Skin epidermis (tissue), 12 donors: ENCODE measurements at regions not wholly inside any gene's neighbourhood (a gene's known extent, or its start where the extent isn't known, plus 50 kb on each side); places are given as distances from the start of the nearest gene placed in this dataset.

Experiments
- H3K27ac ChIP-seq, 21 experiments: fragments of 200-600 bp; sonication (generic) in 11 of 21; one replicate each; pipeline ENCODE4 v1.5.0; 2020; ENCODE audit warnings: mild to moderate bottlenecking in 3 of 21, inconsistent platforms in 2 of 21, moderate library complexity in 2 of 21
- H3K4me3 ChIP-seq, 7 experiments: fragments of 200-600 bp; sonication (generic) in 2 of 7; one replicate each; pipeline ENCODE4 v1.5.0; 2020; ENCODE audit warnings: inconsistent platforms in 2 of 7, mild to moderate bottlenecking in 2 of 7, moderate library complexity in 1 of 7

DNA sequence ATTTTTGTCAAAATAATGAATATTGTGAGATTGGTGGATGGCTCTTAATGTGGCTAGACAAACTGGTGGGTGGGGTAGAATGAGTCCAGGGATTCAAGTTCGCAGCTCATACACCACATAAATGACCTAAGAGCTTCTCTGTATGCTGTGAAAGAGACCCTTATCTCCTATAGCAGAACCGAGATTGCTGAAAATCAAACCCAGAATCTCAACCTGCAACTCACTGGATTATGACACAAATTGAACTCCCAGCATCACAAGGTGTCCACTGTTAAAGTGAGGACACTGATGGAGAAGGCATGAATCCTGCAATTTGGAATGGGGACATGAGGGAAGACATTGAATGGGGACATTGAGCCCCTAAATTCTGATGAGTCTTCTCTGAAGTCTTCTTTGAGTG is 51.3 kb upstream of the CNKSR3 start:
- H3K27ac ChIP-seq = no peak overlapping the region
- H3K4me3 ChIP-seq = no peak overlapping the region

DNA sequence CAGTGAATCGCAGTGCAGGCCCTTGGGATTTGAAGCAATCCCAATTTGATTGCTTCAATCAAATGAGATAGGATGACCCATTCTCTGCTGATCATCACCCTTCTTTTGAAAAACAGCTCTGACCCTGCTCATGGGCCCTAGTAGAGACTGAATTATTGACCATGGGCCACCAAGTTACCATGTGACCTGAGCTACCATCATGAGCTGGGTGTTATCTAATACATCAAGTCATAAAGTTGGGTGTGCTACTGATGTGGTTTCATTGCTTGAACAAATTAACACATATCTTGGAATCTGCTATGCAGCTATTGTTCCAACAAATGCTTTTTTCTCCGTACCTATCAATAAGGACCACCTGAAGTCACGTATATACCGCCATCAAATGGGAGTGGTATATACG is 54.8 kb upstream of the CNKSR3 start:
- H3K27ac ChIP-seq = no peak overlapping the region
- H3K4me3 ChIP-seq = no peak overlapping the region

DNA sequence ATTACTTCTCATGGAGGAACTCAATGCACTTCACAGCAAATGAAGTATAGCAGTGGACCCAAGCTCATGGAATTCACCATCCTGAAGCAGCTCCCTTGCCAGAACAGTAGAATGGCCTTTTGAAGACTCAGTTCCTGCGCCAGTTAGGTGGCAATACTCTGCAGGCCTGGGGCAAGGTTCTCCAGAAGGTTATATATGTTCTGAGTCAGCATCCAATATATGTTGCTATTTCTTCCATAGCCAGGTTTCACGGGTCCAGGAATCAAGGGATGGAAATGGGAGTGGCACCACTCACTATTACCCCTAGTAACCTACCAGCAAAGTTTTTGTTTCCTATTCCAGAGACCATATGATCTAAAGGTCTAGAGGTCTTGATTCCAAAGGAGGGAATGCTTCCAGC is 56.4 kb upstream of the CNKSR3 start:
- Histone ChIP-seq H3K4me3 (no peak overlapping the region), H3K27ac (no peak overlapping the region)

DNA sequence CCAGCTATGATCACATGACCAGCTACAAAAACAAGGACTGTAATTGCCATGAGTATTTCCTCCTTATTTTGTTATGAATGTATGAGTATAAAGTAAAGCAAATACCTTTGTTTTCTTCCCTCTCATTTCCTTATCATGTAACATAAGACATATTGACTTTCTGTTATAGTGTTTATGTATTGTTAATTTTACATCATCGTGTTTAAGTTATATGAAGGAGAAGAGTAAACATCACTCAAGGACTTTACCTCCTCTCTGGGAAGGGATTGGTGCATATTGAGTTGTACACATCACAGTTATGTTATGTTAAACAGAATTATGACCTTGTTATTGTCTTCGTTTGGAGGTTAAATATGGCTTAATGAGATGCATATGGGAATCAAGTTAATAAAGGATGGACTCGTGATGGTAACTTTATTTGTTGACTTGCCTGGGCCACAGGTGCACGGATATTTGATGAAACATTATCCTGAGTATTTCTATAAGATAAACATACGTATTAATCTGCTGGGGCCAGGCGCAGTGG is 57.3 kb upstream of the CNKSR3 start:
- Histone ChIP-seq H3K4me3 (no peak overlapping the region), H3K27ac (no peak overlapping the region)

DNA sequence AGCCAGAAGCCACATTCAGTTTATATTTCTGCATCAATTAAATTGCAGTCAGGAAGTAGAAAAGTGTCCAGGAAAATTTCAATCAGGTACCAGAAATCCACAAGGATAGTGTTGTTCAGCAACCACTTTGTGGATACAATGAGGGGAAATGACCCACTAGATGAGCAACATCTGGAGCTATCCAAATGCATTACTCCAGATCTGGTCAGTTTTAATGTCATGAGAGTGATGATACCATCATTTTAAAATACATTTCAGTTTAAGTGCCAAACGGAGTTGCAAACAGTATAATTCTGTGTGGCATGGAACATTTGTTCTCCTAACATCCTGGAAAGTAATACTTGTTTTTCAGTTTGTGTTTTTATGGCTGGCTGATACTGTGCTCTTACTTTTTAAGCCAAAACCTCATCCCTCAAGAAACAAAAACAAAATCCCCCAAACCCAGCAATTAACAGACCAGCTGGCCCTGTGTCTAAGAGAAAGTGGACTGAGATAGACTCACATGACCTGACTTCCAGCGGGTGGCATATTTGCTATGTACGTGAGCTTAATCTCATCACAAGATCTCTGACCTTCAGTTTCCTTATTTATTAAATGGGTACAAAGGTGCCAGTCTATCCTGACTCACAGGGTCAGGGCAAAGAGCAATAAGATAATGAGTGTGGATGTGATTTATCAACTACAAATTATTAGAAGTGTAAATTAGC is 58.8 kb upstream of the CNKSR3 start:
- Histone ChIP-seq H3K4me3 (no peak overlapping the region), H3K27ac (no peak overlapping the region)

DNA sequence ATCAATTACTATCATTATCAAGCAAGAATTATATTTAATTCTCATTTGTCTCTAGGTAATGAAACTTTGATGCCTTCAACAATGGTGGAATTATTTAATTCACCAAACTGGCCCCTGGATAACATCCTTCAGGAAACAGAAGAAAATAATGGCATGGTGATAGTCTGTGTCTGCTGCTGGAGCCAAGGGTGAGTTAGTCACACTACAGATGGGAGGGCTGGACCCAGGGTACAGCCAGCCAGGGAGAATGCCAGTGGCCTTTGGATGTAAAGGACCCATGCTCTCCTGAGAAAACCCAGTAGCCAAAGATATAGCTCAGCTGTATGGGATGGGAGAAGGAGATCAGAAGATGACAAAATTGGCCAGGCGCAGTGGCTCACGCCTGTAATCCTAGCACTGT is 60.0 kb upstream of the CNKSR3 start:
- Histone ChIP-seq H3K27ac (no peak overlapping the region), H3K4me3 (no peak overlapping the region)

DNA sequence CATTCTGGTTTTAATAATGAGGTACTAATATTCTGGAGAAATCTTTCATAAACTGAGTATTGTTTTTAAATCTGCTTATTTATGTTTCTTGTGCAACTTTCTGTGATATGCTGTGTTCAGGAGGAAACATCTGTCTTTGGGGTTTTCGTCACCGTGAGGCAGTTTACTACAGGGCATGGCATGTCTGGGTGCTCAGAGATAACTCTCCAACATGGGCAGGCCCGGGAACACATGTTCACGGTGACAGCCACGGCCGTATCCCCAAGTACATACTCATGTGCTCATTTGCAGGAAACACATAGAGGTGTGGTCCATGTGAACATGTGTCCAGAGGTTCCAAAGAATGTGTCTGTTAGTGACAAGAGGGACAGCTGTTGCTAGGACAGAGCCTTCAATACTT is 62.1 kb upstream of the CNKSR3 start:
- Histone ChIP-seq H3K4me3 (no peak overlapping the region), H3K27ac (no peak overlapping the region)

DNA sequence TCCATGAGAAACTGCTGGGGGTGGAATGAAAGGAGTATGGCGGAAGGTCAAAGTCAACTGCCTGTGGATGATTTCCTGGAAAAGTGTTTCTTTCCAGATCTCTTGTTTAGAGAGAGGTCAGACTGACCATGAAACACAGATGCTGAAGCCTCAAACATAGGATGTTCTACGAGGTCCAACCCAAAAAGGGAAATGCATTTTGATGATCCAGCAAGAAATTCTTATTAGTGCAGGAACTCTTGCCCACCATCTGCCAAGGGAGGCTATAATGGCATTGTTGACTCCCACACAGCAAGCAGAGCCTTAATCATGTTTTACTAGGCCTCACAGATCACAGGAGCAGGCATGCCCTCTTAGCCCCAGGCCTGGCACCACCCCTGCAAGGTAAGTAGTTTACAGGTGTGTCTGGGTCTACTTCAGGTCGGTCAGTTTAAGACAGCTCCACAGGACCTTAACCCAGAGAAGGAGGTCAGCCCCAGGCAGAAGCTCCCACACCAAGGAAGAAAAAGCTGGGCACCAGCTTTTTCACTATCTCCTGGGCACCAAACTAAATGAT is 67.6 kb upstream of the CNKSR3 start:
- no peak overlapping the region for H3K27ac ChIP-seq

DNA sequence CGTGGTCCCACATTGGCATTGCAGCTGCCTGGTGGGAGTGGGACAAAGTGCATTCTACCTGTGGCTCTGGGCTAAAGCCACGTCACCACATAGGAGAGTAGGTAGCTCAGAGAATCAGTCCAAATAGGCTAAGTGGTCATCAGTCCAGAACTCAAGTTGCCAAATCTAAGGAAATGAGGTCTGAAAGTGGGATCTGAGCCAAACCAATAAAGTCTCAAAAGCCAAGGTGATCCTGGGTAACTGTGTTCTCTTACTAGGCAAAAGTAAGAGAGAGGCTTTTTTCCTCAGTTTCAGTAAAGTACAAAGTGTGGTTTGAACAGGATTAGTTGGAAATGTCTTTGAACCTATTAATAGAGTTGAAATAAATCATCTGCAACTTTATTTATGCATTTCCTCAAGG is 68.6 kb upstream of the CNKSR3 start:
- H3K4me3 ChIP-seq = no peak overlapping the region
- no peak overlapping the region for H3K27ac ChIP-seq

More for the DNA sequence above, 67.6 kb upstream of the CNKSR3 start:
- no peak overlapping the region for H3K4me3 ChIP-seq

DNA sequence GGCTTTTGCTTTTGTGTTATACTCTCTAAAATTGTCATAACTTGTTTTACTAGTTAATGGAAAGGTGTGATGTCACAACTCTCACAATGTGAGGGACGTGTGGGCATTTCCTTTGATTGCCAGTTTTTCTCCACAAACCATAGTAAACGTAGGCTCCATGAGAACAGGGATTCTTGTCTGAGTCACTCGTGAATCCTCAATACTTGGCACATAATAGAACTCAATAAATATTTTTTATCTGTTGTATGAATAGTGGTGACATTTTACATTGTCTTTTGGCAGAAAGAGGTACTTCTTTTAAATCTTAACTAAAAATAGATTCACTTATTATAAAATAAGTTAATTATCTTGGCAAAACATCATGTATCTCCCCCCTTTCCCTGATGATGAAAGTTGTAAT is 69.0 kb upstream of the CNKSR3 start:
- Histone ChIP-seq H3K4me3 (no peak overlapping the region), H3K27ac (no peak overlapping the region)

DNA sequence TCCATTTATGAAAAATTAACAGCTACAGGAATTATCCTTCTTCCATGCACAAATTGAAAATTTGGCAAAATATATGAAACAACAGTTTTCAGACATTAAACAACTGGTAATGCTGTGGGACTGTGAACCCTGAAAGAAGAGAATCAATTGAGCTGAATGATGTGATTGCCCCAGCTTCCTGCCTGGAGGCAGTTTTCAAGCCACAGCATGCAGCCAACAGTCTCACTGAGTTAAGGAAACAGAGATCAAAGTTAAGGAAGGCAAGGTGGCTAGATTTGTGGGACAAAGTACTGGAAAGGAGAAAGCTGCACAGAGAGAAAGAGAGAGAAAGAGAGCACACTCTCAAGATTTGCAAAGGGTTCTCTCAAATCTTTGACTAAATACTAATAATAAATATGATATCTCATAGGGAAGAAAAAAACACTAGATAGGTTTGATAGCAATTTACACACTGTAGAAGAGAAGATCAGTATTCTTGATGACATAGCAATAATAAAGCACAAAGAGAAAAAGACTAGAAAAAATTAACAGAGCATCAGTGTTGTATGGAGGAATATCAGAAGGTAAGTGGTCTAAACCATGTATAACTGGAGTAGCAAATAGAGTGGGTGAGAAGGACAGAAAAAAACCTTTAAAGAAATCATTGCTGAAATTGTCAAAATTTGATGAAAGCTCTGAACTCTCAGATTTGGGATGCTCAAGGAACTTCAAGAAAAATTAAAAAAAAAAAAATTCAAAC is 70.1 kb upstream of the CNKSR3 start:
- H3K27ac ChIP-seq = no peak overlapping the region
- no peak overlapping the region for H3K4me3 ChIP-seq

DNA sequence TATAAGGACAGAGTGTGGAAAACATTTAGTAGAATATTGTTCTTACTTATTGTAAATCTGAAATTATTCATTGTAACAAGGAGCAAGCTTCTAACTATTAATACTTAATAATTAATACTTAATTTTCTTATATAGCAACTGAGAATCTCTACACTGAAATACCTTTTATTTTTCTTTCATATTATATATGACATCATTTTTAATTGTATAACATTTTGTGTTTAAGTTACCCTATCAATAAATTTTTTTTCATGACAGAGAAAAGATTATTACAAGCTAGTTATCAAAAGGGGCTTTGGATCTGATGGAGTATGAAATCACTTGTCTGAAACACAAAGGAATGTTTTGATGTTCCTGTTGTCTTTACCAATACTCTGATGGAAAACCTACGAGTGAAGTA is 72.2 kb upstream of the CNKSR3 start:
- Histone ChIP-seq H3K4me3 (no peak overlapping the region), H3K27ac (no peak overlapping the region)

DNA sequence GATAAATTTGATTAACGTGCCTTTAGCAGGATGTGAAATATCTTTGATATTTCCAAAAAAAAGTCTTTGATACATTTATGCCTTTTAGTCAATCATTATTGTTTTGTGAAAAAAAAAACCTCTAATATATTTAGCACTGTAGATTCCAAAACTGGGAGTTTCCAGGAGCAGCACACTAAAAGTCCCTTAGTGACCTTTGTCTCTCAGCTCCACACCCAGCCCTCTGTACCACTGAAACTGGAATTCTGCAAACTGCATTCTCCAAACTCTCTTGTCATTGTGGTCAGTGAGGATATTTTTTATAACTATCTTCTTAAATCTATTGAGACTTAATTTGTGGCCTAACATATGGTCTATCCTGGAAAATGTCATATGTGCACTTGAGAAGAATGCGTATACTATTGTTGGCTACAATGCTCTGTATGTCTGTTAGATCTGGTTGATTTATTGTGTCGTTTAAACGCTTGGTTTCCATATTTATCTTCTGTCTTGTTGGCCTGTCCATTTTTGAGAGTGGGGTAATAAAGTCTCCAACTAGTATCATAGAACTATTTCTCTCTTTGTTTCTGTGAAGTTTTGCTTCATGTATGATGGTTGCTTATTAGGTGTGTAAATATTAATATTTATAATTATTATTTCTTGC is 73.2 kb upstream of the CNKSR3 start:
- Histone ChIP-seq H3K27ac (no peak overlapping the region), H3K4me3 (no peak overlapping the region)

DNA sequence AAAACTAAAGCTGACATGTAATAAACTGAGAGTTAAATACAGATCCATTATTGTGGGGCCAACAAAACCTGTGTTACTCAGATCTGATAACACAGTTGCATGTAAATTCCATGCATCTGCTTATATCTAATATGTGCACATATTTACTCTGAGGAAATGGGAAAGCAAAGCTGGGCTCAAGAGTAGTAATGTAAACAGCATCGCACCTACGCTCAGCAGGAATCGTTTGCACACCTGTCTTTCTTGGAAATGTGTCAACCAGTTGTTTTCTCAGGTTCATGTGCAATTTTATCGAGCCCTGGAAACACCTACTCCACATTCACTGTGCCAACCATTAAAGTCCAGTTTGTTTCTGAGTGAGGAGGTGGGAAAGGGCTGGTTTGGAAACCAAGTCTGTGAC is 80.3 kb upstream of the CNKSR3 start:
- H3K4me3 ChIP-seq = no peak overlapping the region
- H3K27ac ChIP-seq = peak overlapping the region in 2 of 21 experiments; percentile 26 to 56

DNA sequence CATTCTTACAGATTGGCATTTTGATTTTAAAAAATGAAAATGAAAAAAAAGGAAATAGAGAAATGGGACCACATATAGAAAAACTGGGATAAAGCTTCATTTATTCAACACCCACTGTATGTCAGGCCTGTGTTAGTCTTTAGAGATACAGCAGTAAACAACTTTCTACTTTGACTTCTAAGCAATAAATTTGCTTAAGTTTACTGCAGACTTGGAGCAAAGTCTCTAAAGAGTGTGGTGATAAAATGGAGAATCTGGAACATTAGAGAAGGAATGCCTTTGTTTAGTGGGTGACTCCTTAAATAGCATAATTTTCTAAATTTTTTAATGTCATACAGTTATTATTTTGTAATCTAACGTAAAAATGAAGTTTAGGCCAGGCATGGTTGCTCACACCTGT is 80.7 kb upstream of the CNKSR3 start:
- no peak overlapping the region for H3K4me3 ChIP-seq

DNA sequence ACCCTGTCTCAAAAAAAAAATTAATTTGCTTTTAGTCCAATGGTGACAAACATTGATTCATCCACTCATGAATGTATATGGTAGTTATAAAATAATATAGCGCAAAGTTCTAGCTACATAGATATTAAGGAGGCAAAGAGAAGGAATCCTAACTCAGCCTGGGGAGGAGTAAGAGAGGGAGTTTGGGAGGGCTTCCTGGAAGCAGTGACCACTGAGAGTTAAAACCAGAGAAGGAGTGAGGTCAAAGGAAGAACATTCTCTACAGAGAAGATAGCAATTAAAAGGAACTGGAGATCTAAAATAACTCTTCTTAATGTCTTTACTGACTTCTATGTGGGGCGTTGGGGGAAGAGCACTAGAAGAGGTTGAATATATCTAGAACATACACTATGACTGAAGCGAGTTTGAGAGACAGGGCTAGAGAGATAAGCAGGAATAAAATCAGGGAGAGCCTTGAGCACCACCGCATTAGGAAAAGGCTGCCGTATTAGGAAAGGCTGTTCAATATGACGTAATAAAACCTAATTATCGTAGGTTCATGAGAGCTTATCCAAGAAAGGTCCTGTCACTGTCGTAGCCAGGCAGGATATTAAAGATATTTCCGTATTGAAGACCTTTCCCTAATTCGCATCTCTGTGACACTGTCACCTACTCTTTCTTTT is 81.8 kb upstream of the CNKSR3 start:
- no peak overlapping the region for H3K27ac ChIP-seq

More for the DNA sequence above, 80.7 kb upstream of the CNKSR3 start:
- H3K27ac ChIP-seq = peak overlapping the region in 2 of 21 experiments; percentile 26 to 56

DNA sequence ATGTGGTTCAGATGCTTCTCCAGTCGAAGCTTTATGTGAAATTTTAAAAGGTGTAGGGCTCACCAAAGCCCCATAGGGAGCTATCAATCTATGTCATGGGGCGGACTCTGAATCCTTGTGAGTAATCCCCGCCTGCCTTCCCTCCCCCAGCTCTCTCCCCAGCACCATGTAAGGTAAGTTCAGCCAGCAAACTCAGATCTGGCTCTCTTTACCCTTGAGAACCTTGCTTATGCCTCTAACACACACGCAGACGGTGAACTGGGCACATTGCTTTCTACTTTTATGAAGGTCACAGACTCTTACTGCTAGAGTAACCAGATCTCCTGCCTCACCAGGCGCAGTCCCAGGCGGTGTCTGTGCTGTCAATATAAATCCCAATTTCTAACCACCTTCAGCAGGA is 82.6 kb upstream of the CNKSR3 start:
- Histone ChIP-seq H3K4me3 (no peak overlapping the region), H3K27ac (peak overlapping the region in 1 of 21 experiments; percentile 20)

More for the DNA sequence above, 81.8 kb upstream of the CNKSR3 start:
- no peak overlapping the region for H3K4me3 ChIP-seq

DNA sequence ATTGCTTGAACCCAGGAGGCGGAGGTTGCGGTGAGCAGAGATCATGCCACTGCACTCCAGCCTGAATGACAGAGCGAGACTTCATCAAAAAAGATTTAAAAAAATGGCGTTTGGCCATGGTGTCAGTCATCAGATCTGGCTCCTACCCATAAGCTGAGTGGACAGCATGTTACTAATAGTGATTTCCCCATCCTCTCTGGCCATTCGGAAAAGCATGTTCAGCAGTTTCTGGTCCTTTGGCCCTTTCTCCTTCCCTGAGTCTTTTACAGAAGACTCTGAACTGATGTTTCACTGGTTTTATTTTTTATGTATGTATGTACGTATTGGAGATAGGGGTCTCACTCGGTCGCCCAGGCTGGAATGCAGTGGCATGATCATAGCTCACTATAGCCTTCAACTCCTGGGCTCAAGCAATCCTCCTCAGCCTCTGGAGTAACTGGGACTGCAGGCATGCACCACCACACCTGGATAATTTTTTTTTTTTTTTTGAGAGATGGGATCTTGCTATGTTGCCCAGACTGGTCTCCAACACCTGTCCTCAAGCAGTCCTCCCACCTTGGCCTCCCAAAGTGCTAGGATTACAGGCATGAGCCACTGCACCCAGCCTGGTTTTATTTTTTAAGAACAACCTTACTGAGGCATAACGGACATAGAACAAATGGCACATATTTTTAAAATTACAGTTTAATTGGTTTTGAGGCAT is 84.2 kb upstream of the CNKSR3 start:
- Histone ChIP-seq H3K27ac (no peak overlapping the region), H3K4me3 (no peak overlapping the region)

DNA sequence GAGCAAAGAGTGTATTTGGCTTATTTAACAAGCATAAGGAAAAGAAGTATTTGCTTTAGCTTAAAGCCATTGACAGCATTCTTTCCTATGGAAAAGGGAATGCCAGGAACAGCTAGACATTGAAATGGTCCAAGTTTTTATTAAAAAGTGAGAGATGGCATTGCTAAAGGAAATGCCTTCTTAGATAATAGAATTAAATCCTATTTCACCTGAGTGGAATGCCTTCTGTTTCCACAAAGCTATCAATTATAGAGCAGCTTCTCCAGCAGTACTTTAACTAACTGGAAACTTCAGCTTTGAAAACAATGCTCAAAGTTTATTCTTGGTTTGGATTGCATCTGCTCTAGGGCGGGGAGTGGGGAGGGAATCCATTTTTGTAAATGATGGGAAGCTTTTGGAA is 85.1 kb upstream of the CNKSR3 start:
- no peak overlapping the region for H3K27ac ChIP-seq
- no peak overlapping the region for H3K4me3 ChIP-seq
